ENCODE measurements at regions not wholly inside any gene's neighbourhood (a gene's known extent, or its start where the extent isn't known, plus 50 kb on each side); places are given as distances from the start of the nearest gene placed in this dataset.
A peak's percentile ranks its signal among the peaks of the same experiment; 100 is the strongest.

DNA sequence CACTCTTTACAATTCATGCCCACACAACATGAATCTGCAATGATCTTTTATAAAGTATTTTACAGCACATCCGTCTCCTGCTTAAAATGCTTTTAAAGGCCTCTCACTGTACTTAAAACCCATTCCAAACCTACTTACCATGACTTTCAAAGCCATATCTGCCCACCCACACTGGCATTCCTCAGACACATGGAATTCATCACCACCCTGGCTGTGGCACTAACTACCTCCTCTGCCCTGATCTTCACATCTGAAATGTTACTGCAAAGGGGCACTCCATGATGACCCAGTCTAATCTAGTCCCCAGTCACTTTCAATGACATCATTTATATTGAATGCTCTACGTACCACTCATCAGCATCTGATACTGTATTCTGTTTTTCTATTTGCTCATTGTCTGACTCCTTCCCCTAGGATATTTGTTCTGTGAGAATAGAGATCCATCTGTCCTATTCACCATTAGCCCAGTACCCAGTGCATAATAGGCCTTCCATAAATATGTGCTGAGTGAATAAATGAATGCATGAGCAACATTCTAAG lies 193.2 kb upstream of the KIF2A start:
- DNase-seq (ENCODE audit: low read depth) = no peak

DNA sequence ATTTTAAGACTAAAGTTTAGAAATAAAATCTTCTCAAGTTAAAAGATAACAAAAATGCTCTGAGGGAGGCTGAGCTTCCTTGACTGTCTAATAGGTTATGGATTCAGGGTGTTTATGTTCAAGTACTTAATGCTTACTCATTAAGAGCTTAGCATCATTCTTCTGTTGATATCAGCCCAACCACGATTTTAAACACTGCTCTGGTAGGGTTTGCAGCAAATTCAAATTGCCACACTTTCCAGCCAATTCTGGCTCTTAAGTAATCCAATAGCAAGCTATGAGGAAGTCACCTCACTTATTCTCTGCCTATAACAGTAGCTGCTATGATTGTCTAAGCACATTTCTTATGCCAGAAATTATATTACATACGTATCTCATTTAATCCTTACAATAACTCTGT lies 191.0 kb upstream of the KIF2A start:
- DNase-seq (ENCODE audit: low read depth) = peak; percentile 9

DNA sequence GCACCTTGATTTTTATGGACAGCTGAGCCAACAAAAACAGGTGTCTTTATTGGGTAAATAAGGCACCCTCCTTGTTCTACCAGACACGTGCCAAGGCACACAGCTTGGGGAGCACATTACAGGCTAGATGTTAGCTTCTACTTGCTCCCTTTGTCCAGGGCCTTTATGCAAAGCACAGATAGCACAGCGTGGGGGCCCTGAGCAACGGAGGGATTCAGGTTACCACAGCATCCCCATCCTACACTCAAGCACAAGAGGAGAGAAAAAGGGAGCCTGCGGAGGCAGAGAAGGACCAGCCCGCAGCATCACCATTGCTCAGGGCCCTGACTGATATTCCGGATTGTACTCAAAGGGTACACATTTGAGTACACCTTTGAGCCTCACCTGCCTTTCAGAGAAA lies 181.7 kb upstream of the KIF2A start:
- DNase-seq (ENCODE audit: low read depth) = no peak

DNA sequence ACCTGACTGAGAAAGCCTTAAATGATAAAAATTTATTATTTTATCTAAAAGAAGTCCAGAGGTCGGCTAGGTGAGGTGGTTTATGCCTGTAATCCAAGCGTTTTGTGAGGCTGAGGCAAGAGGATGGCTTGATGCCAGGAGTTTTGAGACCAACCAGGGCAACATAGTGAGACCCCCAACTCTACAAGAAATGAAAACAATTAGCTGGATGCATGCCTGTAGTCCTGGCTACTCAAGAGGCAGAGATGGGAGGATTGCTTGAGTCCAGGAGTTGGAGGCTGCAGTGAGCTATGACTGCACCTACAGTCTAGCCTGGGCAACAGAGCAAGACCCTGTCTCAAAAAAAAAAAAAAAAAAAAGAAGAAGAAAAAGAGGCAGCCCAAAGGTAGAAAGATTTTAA lies 179.9 kb upstream of the KIF2A start:
- no peak for DNase-seq (ENCODE audit: low read depth)

DNA sequence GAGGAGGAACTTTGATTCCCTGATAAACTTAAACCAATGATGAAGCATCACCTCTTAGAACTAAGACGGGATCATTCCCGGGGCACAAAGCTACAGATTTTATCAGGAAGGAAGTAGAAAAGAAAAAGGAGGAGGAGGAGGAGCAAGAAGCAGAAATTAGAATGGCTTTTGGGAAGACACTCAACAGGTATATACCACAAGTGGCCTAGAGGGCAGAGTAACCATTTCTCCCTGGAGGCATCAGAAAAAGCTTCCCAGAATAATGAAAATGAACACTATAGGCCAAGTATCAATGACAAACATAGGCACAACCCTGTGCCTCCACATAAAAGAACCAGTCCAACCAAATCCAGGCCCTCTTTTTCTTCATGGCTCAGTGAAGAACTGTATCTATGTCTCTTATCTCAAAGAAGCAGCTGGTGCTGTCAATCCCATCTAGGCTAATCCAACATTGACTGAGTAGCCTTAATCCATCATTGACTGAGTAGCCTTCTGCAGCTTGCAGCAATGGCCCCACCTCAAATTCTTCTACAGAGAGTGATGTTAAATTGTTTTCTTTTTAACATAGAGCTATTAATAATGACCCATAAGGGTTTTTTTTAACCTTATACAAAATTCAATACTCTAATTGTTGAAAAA lies 178.8 kb upstream of the KIF2A start:
- DNase-seq (ENCODE audit: low read depth) = no peak

DNA sequence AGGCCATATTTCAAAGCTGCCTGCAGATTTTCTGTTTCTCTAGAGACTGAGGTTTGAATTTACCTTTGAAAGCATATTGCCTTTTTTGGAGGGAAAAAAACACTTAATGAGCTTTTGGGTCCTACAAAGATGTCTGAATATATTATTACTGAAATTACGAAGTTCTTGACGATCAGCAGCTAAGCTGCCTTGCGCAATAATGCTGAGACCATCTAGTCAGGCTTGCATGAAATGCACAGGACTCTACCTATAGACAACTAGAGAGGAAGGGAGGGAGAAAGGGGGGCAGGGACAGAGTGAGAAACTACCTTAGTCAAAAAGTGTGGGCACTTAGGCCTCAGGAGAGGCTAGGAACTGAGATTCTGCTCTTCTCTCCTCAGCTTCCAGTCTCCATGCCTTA lies 175.9 kb upstream of the KIF2A start:
- DNase-seq (ENCODE audit: low read depth) = no peak

DNA sequence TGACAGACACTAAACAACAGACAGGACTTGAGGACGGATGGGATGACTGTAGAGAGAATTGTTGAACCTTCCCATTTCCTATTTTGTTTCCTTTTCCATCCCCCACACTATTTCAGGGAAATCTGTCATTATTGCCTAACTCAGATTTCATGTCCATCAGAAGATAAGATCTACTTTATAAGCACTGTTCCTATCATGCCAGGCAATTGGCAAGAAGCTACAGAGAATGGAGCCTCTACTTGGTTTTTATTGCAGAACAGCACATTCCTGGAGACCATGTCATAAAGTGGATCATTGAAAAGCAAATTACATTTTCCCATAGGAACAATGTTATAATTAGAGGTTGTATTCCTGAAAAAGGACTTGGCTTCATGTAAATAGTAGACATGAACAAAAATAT lies 173.7 kb upstream of the KIF2A start:
- DNase-seq (ENCODE audit: low read depth) = no peak

DNA sequence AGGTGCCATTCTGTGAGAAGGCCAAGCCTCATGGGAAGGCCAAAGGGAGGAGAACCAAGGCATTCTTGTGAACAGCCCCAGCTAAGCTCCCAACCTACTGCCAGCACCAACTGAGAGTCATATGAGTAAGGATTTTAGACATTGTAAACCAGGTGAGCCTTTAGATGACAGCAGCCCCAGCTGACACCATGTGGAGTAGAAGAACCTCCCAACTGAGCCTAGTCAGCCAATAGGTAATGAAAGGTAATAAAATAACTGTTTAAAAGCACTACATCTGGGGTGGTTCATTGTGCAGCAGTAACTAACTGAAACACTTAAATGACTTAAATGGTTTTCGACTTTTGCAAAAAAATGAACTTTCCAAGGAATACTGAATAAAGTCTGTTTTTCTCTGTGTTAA lies 172.6 kb upstream of the KIF2A start:
- DNase-seq (ENCODE audit: low read depth) = no peak

DNA sequence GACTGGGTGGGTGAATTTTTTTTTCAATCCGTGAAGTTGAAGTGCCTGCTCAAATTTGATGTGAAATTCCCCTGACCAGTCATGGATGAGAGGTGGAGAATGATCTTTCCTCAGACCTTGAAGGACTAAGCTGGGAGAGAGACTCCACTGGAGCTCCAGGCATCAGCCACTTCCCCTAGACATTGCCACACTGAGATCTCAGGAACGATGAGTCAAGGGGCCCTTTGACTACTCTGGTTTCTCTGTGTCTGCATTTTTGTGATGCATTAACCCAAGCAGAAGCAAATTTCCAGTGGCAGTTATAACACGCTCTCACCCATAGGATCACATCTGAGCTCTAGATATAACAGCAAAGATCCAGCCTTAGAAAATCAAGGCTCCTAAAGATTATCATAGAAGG lies 171.2 kb upstream of the KIF2A start:
- DNase-seq (ENCODE audit: low read depth) = no peak

GRCh38 chr5:62137628-62138027 lies 168.4 kb upstream of the KIF2A start:
- no peak for DNase-seq (ENCODE audit: low read depth)

DNA sequence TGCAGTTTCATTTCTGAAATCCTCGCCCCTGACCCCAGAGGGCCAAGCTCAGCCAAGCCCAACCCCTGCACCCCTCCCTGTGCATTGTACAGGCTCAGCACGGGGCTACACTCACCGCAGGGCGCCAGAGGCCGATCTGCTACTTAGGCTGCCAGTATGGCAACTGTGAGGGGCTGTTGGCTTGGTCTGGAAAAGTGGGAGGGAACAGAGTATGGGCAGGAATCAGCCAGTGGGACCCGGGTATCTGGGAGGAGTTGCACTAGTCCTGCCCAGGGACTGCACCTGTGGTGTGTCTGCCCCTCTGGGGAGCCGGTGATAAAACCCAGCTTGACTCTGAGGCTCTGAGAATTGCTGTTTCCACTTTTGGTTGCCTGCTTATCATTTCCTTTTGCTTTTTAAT lies 167.4 kb upstream of the KIF2A start:
- no peak for DNase-seq (ENCODE audit: low read depth)

DNA sequence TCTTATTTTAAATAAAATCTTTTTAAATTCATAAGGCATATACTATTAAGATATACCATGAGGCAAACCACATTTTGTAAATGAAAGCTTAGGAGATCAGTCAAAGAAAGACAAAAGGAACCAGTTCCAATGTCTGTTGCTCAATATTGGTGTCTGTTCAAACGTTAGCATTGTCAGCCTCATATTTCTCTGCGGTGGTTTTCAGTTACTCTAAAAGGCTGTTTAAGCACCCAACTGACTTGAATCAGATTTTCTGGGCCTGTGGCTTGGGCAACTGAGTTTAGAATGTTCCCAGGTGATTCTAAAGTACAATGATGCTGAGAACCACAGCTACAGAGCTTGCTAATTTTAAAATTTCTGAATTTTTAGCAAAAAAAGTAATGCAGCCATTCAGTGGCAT lies 166.3 kb upstream of the KIF2A start:
- no peak for DNase-seq (ENCODE audit: low read depth)

DNA sequence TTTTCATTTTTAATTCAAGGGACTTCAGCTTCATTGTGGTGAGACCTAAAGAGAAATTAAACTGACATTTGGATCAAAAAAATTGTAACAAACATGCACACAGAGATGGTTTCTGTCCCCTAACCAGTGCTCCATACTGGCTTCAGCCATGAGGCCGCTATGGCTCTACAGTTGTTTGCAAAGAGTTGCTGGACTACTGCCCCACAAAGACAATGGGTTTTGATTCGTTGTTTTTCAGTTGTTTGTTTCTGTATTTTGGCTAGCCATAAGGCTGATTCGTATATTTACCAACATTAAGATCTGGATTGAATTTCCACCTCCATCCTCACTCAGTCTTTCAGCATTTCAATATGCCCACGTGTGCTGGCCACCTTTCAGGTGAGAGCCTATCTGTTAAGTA lies 163.7 kb upstream of the KIF2A start:
- no peak for DNase-seq (ENCODE audit: low read depth)

DNA sequence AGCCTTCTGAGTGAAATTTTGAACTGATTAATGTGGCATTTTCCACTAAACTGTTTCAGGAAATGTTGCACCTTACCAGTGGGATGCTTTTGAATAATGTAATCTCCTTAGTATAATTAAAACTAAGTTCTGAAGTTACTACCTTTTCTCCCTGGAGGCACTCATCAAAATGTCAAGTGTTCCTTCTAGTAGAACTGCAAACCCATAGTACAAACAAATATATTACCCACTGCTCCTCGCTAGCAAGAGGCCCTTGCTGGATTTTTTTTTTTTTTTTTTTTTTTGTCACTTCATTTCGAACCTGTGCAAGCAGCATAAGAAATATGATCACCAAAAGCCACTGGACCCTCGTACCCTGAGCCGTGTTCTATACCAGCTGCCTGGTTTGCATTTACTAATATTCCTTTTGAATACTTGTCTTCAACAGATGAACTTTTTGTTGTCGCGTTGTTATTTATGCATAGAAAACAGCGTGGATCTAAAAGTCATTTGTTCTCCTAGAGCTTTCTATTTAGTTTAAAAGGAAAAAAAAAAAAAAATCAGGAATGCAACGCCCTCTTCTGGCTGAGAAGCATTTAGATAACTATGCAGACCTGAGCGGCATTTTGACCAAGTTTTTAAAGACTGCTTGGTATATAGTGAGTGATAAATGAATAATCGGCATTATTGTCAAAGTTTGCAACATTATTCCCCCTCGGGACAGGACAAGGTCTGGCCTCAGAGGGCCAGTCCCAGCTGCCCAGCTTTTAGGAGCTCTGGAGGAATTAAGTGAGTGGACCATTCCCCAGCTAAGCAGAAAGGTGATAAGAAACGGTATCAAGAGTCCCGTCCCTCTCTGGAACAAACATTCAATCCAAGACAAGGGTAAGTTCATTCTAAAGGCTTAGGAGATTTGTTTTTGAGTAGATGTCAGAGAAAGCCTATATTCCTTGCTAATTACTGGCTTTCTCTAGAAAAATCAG lies 162.5 kb upstream of the KIF2A start:
- DNase-seq (ENCODE audit: low read depth) = peak; percentile 21

DNA sequence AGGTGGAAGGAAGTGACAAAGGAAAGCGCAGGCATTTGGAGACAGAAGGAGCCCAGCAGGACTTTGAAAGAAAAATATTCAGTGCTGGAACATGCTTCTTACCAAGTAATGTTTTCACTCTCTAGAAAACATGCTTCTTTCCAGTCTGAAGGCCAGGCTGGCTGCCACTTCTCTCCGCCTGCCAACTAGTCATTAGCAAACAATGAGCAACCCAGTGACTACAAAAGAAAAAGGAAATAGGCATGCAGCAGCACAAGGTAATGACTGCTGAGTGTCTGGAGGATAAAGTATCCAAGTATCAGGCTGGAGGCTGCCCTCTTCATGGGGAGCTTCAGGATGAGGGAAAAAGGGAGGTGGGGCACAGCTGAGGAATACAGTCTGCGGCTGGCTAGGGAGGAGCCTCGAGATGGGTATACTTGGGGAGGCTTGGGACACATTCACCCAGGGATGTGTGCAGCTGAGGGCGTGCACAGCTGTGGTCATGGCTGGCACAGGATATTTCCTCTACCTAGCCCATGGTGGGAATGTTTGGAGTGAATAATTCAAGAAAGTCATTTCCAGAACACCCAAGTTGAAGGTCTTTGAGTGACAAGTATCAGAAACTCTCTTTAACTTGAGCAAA lies 161.5 kb upstream of the KIF2A start:
- peak; percentile 37 for DNase-seq (ENCODE audit: low read depth)

DNA sequence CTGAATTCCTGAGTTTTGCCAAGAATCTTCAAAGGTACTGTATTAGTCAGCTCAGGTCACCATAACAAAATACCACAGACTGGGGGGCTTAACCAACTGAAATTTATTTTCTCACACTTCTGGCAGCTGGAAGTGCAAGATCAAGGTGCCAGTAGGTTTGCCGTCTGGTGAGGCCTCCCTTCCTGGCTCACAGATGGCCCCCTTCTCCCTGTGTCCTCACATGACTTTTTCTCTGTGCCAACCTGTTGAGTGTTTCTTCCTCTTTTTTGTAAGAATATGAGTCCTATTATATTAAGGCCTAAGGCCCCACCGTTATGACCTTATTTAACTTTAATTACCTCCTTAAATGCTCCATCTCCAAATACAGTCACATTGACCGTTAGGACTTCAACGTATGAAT lies 156.1 kb upstream of the KIF2A start:
- no peak for DNase-seq (ENCODE audit: low read depth)

GRCh38 chr5:62152394-62153087 lies 153.5 kb upstream of the KIF2A start:
- peak; percentile 24 for DNase-seq (ENCODE audit: low read depth)

DNA sequence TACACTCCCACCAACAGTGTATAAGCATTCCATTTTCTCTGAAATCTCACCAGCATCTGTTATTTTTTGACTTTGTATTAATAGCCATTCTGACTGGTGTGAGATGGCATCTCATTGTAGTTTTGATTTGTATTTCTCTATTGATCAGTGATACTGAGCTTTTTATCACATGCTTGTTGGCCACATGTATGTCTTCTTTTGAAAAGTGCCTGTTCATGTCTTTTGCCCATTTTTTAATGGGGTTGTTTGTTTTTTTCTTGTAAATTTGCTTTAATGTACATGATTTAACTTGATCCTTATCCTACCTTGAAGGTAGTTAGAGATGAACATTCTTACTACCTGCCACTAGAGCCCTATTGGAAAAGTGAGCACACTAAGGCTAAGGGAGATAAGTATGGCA lies 151.2 kb upstream of the KIF2A start:
- DNase-seq (ENCODE audit: low read depth) = no peak

DNA sequence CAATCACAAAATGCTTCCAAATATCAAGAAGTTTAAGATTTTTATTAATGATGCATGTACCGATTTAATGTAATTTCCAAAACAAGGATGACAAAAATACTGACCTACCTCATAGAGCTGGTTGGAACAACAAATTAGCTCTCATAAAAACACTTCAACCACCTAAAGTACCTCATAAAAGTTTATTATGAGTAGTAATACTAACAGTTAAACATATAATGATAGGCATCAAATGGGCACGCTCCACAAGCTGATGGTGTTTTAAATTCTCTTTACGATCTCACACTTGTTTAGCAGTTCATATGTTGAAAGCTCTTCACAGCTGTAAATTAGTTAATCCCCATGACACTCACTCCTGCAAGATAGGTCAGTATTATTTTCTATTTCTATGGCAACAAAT lies 150.0 kb upstream of the KIF2A start:
- DNase-seq (ENCODE audit: low read depth) = no peak

DNA sequence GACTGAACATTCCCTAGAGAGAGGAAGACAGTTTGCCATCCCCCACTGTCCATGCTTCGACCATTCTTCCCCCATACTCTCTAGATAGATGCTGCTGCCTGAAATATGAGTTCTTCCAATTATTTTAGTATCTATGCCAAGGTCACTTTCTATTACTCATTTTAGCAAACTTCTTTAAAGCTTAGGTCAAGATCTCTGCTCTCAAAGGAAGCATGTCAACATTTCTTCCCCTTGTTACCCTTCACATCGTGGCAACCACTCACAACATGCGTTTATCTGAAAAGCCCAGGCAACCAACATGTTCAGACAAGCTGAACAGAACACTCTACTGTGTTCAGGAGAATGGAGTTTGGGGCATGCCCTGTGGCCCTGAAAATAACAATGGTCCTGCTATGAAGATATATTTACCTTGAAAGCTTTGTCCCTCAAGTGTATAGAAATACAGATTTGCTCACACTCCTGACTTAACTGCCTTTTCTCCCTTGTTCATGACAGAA lies 138.4 kb upstream of the KIF2A start:
- DNase-seq (ENCODE audit: low read depth) = no peak

DNA sequence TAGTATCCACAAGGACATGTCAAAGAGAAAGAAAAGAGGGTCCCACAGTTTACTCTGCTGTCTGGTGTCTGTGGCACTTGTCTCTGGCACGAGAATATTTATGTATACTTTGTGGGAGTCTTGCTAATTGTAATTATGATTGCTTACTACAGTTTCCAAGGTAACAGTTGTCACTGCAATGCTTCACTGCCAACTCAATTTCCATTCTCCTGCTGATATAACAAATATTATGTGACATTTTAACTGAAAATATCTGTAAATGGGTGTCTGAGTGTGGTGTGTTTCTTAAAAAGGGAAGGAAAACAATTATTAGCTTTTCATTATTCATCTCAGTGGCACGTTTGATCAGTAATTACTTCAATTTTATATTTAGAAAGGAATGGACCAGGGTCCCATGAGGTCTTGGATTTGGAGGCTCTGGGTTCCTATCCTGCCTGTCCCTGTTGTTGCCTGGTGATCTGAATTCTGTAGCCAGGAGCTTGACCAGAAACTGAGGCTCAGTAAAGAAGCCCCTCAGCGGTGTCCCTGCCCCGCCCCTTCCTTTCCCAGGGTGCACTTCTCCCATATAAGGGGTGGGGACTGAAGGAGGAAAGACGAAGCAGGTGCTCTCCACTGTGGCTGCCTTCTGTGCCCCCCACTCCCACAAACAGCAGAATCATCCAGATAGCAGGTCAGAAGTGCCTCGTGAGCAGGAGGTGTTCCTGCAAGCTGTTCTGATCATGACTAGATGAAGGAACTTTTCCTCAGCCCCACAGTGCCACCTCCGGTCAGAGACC lies 137.3 kb upstream of the KIF2A start:
- DNase-seq (ENCODE audit: low read depth) = no peak
